Liver (tissue), 8 donors: ENCODE measurements at regions not wholly inside any gene's neighbourhood (a gene's known extent, or its start where the extent isn't known, plus 50 kb on each side); places are given as distances from the start of the nearest gene placed in this dataset.

ENCODE experiments used
- DNase-seq: peaks from one replicate; pipeline ENCODE4 v3.0.0-alpha.2; 2017; ENCODE audit warnings: low spot score
- H3K27ac ChIP-seq, 2 donors: one replicate each; pipeline ENCODE4 v1.7.0; 2013; ENCODE audit warnings: inconsistent platforms in 2 of 2, low read length in 2 of 2, control low read depth in 1 of 2, low read depth in 1 of 2, mild to moderate bottlenecking in 1 of 2
- H3K27me3 ChIP-seq, 4 donors: one replicate each; pipeline versions ENCODE4 v1.6.1 to v1.7.0; 2013; ENCODE audit warnings: low read length in 3 of 4, inconsistent platforms in 1 of 4, mild to moderate bottlenecking in 1 of 4, moderate library complexity in 1 of 4; ENCODE audit not compliant: control insufficient read depth in 4 of 4, insufficient read depth in 4 of 4
- H3K36me3 ChIP-seq, 4 donors: one replicate each; pipeline versions ENCODE4 v1.6.1 to v1.7.0; 2013; ENCODE audit warnings: low read length in 3 of 4, mild to moderate bottlenecking in 3 of 4, low read depth in 1 of 4, moderate library complexity in 1 of 4; ENCODE audit not compliant: control insufficient read depth in 4 of 4, insufficient read depth in 3 of 4
- H3K4me1 ChIP-seq, 4 donors: one replicate each; pipeline versions ENCODE4 v1.6.1 to v1.7.0; 2013; ENCODE audit warnings: low read length in 3 of 4, mild to moderate bottlenecking in 3 of 4, moderate library complexity in 1 of 4; ENCODE audit not compliant: control insufficient read depth in 4 of 4, insufficient read depth in 4 of 4
- H3K4me3 ChIP-seq, 3 donors: one replicate each; pipeline versions ENCODE4 v1.6.1 to v1.7.0; 2013; ENCODE audit warnings: low read length in 3 of 3, control low read depth in 1 of 3, low read depth in 1 of 3, mild to moderate bottlenecking in 1 of 3
- H3K9ac ChIP-seq, 2 donors: one replicate each; pipeline ENCODE4 v1.7.0; 2013; ENCODE audit warnings: low read length in 2 of 2, mild to moderate bottlenecking in 2 of 2, moderate library complexity in 2 of 2, control low read depth in 1 of 2, low read depth in 1 of 2
- H3K9me3 ChIP-seq, 4 donors: one replicate each; pipeline versions ENCODE4 v1.6.1 to v1.7.0; 2013; ENCODE audit warnings: low read length in 3 of 4; ENCODE audit not compliant: control insufficient read depth in 4 of 4
- CTCF ChIP-seq: fragments of 150-350 bp; IDR thresholded peaks from 2 replicates; pipeline ENCODE4 v1.5.1; 2017; ENCODE audit warnings: improper control_type of control experiment, low read depth, low read length; ENCODE audit not compliant: missing input control
- EGR1 ChIP-seq, 2 donors: IDR thresholded peaks; 2 replicates each; pipeline ENCODE4 v1.6.1; 2016 to 2018; ENCODE audit warnings: antibody characterized with exemption in 2 of 2, low read depth in 2 of 2
- FOXA1 ChIP-seq: IDR thresholded peaks from 2 replicates; pipeline ENCODE4 v1.6.1; 2016; ENCODE audit warnings: antibody characterized with exemption
- GABPA ChIP-seq, 2 donors: IDR thresholded peaks in 1 of 2; conservative IDR thresholded peaks in 1 of 2; 2 replicates each; pipeline ENCODE4 v1.6.1; 2016; ENCODE audit warnings: antibody characterized with exemption in 2 of 2, mild to moderate bottlenecking in 1 of 2, moderate library complexity in 1 of 2
- HNF4A ChIP-seq, 2 donors: conservative IDR thresholded peaks; 2 replicates each; pipeline ENCODE4 v1.6.1; 2016; ENCODE audit warnings: antibody characterized with exemption in 2 of 2, mild to moderate bottlenecking in 2 of 2
- HNF4G ChIP-seq: IDR thresholded peaks from 2 replicates; pipeline ENCODE4 v1.6.1; 2016; ENCODE audit warnings: antibody characterized with exemption
- JUND ChIP-seq, 2 donors: IDR thresholded peaks; 2 replicates each; pipeline ENCODE4 v1.6.1; 2016; ENCODE audit warnings: antibody characterized with exemption in 2 of 2
- MAX ChIP-seq: IDR thresholded peaks from 2 replicates; pipeline ENCODE4 v1.6.1; 2016; ENCODE audit warnings: antibody characterized with exemption
- NR2F2 ChIP-seq: IDR thresholded peaks from 2 replicates; pipeline ENCODE4 v1.6.1; 2016; ENCODE audit warnings: antibody characterized with exemption
- RAD21 ChIP-seq, 2 donors: IDR thresholded peaks; 2 replicates each; pipeline ENCODE4 v1.6.1; 2016; ENCODE audit warnings: antibody characterized with exemption in 2 of 2, mild to moderate bottlenecking in 2 of 2
- SP1 ChIP-seq: IDR thresholded peaks from 2 replicates; pipeline ENCODE4 v1.6.1; 2018; ENCODE audit warnings: antibody characterized with exemption, mild to moderate bottlenecking
- TAF1 ChIP-seq: conservative IDR thresholded peaks from 2 replicates; pipeline ENCODE4 v1.6.1; 2016; ENCODE audit warnings: antibody characterized with exemption, mild to moderate bottlenecking
- YY1 ChIP-seq: IDR thresholded peaks from 2 replicates; pipeline ENCODE4 v1.6.1; 2016; ENCODE audit warnings: antibody characterized with exemption, mild to moderate bottlenecking
- WGBS: extraction: QIAGEN DNeasy Blood & Tissue Kit; methylation state at CpG from one replicate; pipeline ENCODE4 v1.1.7; 2013; 5-methylcytosine and 5-hydroxymethylcytosine counted together
- TF ChIP-seq, protein P1 (sequence below): IDR thresholded peaks from 2 replicates; pipeline ENCODE4 v1.6.1; 2016; ENCODE audit warnings: antibody characterized with exemption, mild to moderate bottlenecking
- TF ChIP-seq, protein P2 (sequence below): IDR thresholded peaks from 2 replicates; pipeline ENCODE4 v1.6.1; 2016; ENCODE audit warnings: antibody characterized with exemption
- donor health status: healthy.
- donor health status: healthy.
- donor health status: healthy.
- donor health status: healthy.
- donor health status: healthy.

DNA sequence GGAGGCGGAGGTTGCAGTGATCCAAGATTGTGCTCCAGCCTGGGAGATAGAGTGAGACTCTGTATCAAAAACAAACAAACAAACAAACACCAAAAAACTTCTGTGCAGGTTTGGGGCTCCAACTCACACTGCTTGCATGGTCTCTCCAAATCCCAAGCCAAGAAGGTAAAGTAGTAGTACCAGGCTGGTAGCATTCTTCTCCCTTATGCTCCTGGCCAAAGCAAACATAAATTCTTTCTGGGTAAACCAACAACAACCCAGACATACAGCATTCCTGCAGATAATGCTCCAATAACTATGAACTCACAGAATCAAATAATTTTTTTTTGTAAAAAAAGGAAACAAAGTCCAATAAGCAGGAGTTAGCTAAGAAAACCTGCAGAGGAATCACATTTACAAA is 57.8 kb upstream of the KLHL31 start:
- Histone ChIP-seq H3K4me1 (peaks cover 0 to 4% (median 2%) of the 10 kb centered on the region in 4 donors), H3K4me3 (no peak overlapping the region), H3K36me3 (no peaks in the 10 kb centered on the region), H3K9me3 (no peaks in the 10 kb centered on the region), H3K27me3 (no peaks in the 10 kb centered on the region), H3K27ac (no peak overlapping the region), H3K9ac (no peak overlapping the region)
- no peak for DNase-seq
- 96% methylated on average over 1 of the region's 1 CpG for WGBS
- no peak for TF ChIP-seq JUND (IDR thresholded peaks at IDR 0.05)
- peak; percentile 19 for TF ChIP-seq SP1

GRCh38 chr6:53721766-53722165 is 56.2 kb upstream of the KLHL31 start:
- H3K36me3 ChIP-seq = no peaks in the 10 kb centered on the region
- no peaks in the 10 kb centered on the region for H3K27me3 ChIP-seq
- peaks cover 0 to 3% (median 1%) of the 10 kb centered on the region in 4 donors for H3K4me1 ChIP-seq
- H3K4me3 ChIP-seq = no peak overlapping the region
- DNase-seq = no peak
- no peak overlapping the region for H3K27ac ChIP-seq
- WGBS = 87% methylated on average over 2 of the region's 2 CpGs
- no peaks in the 10 kb centered on the region for H3K9me3 ChIP-seq
- no peak overlapping the region for H3K9ac ChIP-seq
- TF ChIP-seq FOXA1 = no peak
- no peak for TF ChIP-seq YY1
- TF ChIP-seq JUND (IDR thresholded peaks at IDR 0.05) = no peak
- TF ChIP-seq MAX = no peak
- TF ChIP-seq, protein P1, sequence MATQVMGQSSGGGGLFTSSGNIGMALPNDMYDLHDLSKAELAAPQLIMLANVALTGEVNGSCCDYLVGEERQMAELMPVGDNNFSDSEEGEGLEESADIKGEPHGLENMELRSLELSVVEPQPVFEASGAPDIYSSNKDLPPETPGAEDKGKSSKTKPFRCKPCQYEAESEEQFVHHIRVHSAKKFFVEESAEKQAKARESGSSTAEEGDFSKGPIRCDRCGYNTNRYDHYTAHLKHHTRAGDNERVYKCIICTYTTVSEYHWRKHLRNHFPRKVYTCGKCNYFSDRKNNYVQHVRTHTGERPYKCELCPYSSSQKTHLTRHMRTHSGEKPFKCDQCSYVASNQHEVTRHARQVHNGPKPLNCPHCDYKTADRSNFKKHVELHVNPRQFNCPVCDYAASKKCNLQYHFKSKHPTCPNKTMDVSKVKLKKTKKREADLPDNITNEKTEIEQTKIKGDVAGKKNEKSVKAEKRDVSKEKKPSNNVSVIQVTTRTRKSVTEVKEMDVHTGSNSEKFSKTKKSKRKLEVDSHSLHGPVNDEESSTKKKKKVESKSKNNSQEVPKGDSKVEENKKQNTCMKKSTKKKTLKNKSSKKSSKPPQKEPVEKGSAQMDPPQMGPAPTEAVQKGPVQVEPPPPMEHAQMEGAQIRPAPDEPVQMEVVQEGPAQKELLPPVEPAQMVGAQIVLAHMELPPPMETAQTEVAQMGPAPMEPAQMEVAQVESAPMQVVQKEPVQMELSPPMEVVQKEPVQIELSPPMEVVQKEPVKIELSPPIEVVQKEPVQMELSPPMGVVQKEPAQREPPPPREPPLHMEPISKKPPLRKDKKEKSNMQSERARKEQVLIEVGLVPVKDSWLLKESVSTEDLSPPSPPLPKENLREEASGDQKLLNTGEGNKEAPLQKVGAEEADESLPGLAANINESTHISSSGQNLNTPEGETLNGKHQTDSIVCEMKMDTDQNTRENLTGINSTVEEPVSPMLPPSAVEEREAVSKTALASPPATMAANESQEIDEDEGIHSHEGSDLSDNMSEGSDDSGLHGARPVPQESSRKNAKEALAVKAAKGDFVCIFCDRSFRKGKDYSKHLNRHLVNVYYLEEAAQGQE = no peak
- TF ChIP-seq NR2F2 = no peak
- no peak for TF ChIP-seq TAF1
- no peak for TF ChIP-seq HNF4A (conservative IDR thresholded peaks at IDR 0.05)
- TF ChIP-seq CTCF = no peak
- no peak for TF ChIP-seq EGR1 (IDR thresholded peaks at IDR 0.05; ENCODE audit: low read depth in 2 of 2)
- no peak for TF ChIP-seq RAD21 (IDR thresholded peaks at IDR 0.05)
- TF ChIP-seq, protein P2, sequence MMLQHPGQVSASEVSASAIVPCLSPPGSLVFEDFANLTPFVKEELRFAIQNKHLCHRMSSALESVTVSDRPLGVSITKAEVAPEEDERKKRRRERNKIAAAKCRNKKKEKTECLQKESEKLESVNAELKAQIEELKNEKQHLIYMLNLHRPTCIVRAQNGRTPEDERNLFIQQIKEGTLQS = no peak
- no peak for TF ChIP-seq GABPA (IDR thresholded peaks at IDR 0.05 in 1 of 2, conservative IDR thresholded peaks at IDR 0.05 in 1 of 2)
- TF ChIP-seq HNF4G = no peak
- no peak for TF ChIP-seq SP1
